ENCODE measurements at regions not wholly inside any gene's neighbourhood (a gene's known extent, or its start where the extent isn't known, plus 50 kb on each side); places are given as distances from the start of the nearest gene placed in this dataset.

GRCh38 chr10:36457751-36458150 is 667.6 kb upstream of the ANKRD30A start:
- H3K4me3 ChIP-seq (ENCODE audit: control extremely low read depth in 1 of 5, extremely low read depth in 1 of 5, insufficient read depth in 1 of 5, low read depth in 2 of 5, low read length in 4 of 5), result no peak overlapping the region
- H3K79me2 ChIP-seq (ENCODE audit: control insufficient read depth, insufficient read depth, low read length), result no peaks in the 10 kb centered on the region
- intact Hi-C loops (cut with micrococcal nuclease), result no loop called here
- H3K36me3 ChIP-seq (replicated peaks in 1 of 2; ENCODE audit: control extremely low read depth in 1 of 2, control insufficient read depth in 1 of 2, extremely low read depth in 1 of 2, insufficient read depth in 2 of 2, low read length in 1 of 2), result no peaks in the 10 kb centered on the region
- no peak overlapping the region for H3K27ac ChIP-seq (ENCODE audit: low read length in 2 of 2)
- H4K20me1 ChIP-seq (ENCODE audit: control insufficient read depth, insufficient read depth, low read length, poor library complexity, severe bottlenecking), result no peaks in the 10 kb centered on the region
- POLR2A ChIA-PET, result no interaction called here
- H3K9me3 ChIP-seq (ENCODE audit: control extremely low read depth in 1 of 3, control insufficient read depth in 2 of 3, insufficient read depth in 1 of 3, low read length in 2 of 3), result peaks cover 0 to 16% (median 2%) of the 10 kb centered on the region in 3 donors
- H3K4me2 ChIP-seq (replicated peaks; ENCODE audit: low read depth, low read length, poor library complexity, severe bottlenecking), result no peak overlapping the region
- no peak overlapping the region for H2AFZ ChIP-seq (ENCODE audit: insufficient read depth, low read depth, low read length, poor library complexity, severe bottlenecking)
- Mint-ChIP-seq H3K27me3 (no peaks in the 10 kb centered on the region), H3K4me1 (no peaks in the 10 kb centered on the region), H3K9me3 (ENCODE audit: insufficient read depth) (peaks cover 5% of the 10 kb centered on the region), H3K27ac (no peak overlapping the region), H3K4me3 (no peak overlapping the region)
- H3K27me3 ChIP-seq (replicated peaks in 1 of 4; ENCODE audit: control extremely low read depth in 1 of 4, control insufficient read depth in 3 of 4, insufficient read depth in 4 of 4, low read length in 3 of 4), result no peaks in the 10 kb centered on the region
- no peaks in the 10 kb centered on the region for H3K4me1 ChIP-seq (ENCODE audit: control insufficient read depth in 2 of 2, insufficient read depth in 2 of 2, low read length in 2 of 2)
- TF ChIP-seq CTCF (IDR thresholded peaks at IDR 0.05) (no peak), EZH2 (IDR thresholded peaks at IDR 0.05; ENCODE audit: borderline replicate concordance, insufficient read depth, low read depth, low read length, poor library complexity, severe bottlenecking) (no peak)
- no peak for DNase-seq
- ATAC-seq (ENCODE audit: low read depth), result no peak
- no CpG with 5 or more reads among the region's 1 CpG for WGBS (ENCODE audit: insufficient coverage)
- no peak overlapping the region for H3K9ac ChIP-seq (ENCODE audit: low read length)
- CTCF ChIA-PET, result no interaction called here

GRCh38 chr10:36455526-36456133 is 669.8 kb upstream of the ANKRD30A start:
- Histone ChIP-seq H3K9ac (ENCODE audit: low read length) (no peak overlapping the region), H2AFZ (ENCODE audit: insufficient read depth, low read depth, low read length, poor library complexity, severe bottlenecking) (no peak overlapping the region), H3K4me1 (ENCODE audit: control insufficient read depth in 2 of 2, insufficient read depth in 2 of 2, low read length in 2 of 2) (no peaks in the 10 kb centered on the region), H3K79me2 (ENCODE audit: control insufficient read depth, insufficient read depth, low read length) (no peaks in the 10 kb centered on the region), H3K4me3 (ENCODE audit: control extremely low read depth in 1 of 5, extremely low read depth in 1 of 5, insufficient read depth in 1 of 5, low read depth in 2 of 5, low read length in 4 of 5) (no peak overlapping the region), H4K20me1 (ENCODE audit: control insufficient read depth, insufficient read depth, low read length, poor library complexity, severe bottlenecking) (no peaks in the 10 kb centered on the region), H3K36me3 (replicated peaks in 1 of 2; ENCODE audit: control extremely low read depth in 1 of 2, control insufficient read depth in 1 of 2, extremely low read depth in 1 of 2, insufficient read depth in 2 of 2, low read length in 1 of 2) (no peaks in the 10 kb centered on the region), H3K27me3 (replicated peaks in 1 of 4; ENCODE audit: control extremely low read depth in 1 of 4, control insufficient read depth in 3 of 4, insufficient read depth in 4 of 4, low read length in 3 of 4) (no peaks in the 10 kb centered on the region), H3K9me3 (ENCODE audit: control extremely low read depth in 1 of 3, control insufficient read depth in 2 of 3, insufficient read depth in 1 of 3, low read length in 2 of 3) (peaks cover 0 to 16% (median 2%) of the 10 kb centered on the region in 3 donors), H3K4me2 (replicated peaks; ENCODE audit: low read depth, low read length, poor library complexity, severe bottlenecking) (no peak overlapping the region), H3K27ac (ENCODE audit: low read length in 2 of 2) (no peak overlapping the region)
- no peak overlapping the region for H3K4me3 Mint-ChIP-seq
- 100% methylated on average over 1 of the region's 3 CpGs for WGBS (ENCODE audit: insufficient coverage)
- peaks cover 5% of the 10 kb centered on the region for H3K9me3 Mint-ChIP-seq (ENCODE audit: insufficient read depth)
- intact Hi-C loops (cut with micrococcal nuclease), result no loop called here
- DNase-seq (no peak), ATAC-seq (ENCODE audit: low read depth) (no peak)
- no peak overlapping the region for H3K27ac Mint-ChIP-seq
- no peaks in the 10 kb centered on the region for H3K4me1 Mint-ChIP-seq
- no peak for TF ChIP-seq EZH2 (IDR thresholded peaks at IDR 0.05; ENCODE audit: borderline replicate concordance, insufficient read depth, low read depth, low read length, poor library complexity, severe bottlenecking)
- TF ChIP-seq CTCF (IDR thresholded peaks at IDR 0.05), result no peak
- ChIA-PET CTCF (no interaction called here), POLR2A (no interaction called here)
- H3K27me3 Mint-ChIP-seq, result no peaks in the 10 kb centered on the region

All from B cell (primary cell).